ENCODE measurements at regions not wholly inside any gene's neighbourhood (a gene's known extent, or its start where the extent isn't known, plus 50 kb on each side); places are given as distances from the start of the nearest gene placed in this dataset.

GRCh38 chr21:24310788-24311187 is 1296.5 kb downstream of the MRPL39 start:
- TF ChIP-seq CTCF (IDR thresholded peaks at IDR 0.05; ENCODE audit: low read depth, low read length, missing control alignments) = no peak
- no peak overlapping the region for H3K4me3 ChIP-seq (ENCODE audit: low read depth, low read length)
- in situ Hi-C loops (cut with HindIII; ENCODE audit: low sequenced_read_pairs) = no loop called here
- no peak for DNase-seq (ENCODE audit: low read depth)

GRCh38 chr21:24308183-24308582 is 1299.1 kb downstream of the MRPL39 start:
- no peak for DNase-seq (ENCODE audit: low read depth)
- TF ChIP-seq CTCF (IDR thresholded peaks at IDR 0.05; ENCODE audit: low read depth, low read length, missing control alignments) = no peak
- in situ Hi-C loops (cut with HindIII; ENCODE audit: low sequenced_read_pairs) = loop anchor here (5.0 kb wide), 1 partner anchor 39 kb away; no protein-coding TSS in a partner anchor
- H3K4me3 ChIP-seq (ENCODE audit: low read depth, low read length) = no peak overlapping the region

- DNase-seq (ENCODE audit: low read depth) = no peak
- H3K4me3 ChIP-seq (ENCODE audit: low read depth, low read length) = no peak overlapping the region
- in situ Hi-C loops (cut with HindIII; ENCODE audit: low sequenced_read_pairs) = no loop called here
- no peak for TF ChIP-seq CTCF (IDR thresholded peaks at IDR 0.05; ENCODE audit: low read depth, low read length, missing control alignments)
These were observed 1304.9 kb downstream of the MRPL39 start for GRCh38 chr21:24302400-24302799.

GRCh38 chr21:24298040-24298439 is 1309.2 kb downstream of the MRPL39 start:
- no peak overlapping the region for H3K4me3 ChIP-seq (ENCODE audit: low read depth, low read length)
- in situ Hi-C loops (cut with HindIII; ENCODE audit: low sequenced_read_pairs) = no loop called here
- no peak for DNase-seq (ENCODE audit: low read depth)
- no peak for TF ChIP-seq CTCF (IDR thresholded peaks at IDR 0.05; ENCODE audit: low read depth, low read length, missing control alignments)

GRCh38 chr21:24294171-24294570 is 1313.1 kb downstream of the MRPL39 start:
- in situ Hi-C loops (cut with HindIII; ENCODE audit: low sequenced_read_pairs) = no loop called here
- DNase-seq (ENCODE audit: low read depth) = no peak
- no peak for TF ChIP-seq CTCF (IDR thresholded peaks at IDR 0.05; ENCODE audit: low read depth, low read length, missing control alignments)
- no peak overlapping the region for H3K4me3 ChIP-seq (ENCODE audit: low read depth, low read length)

GRCh38 chr21:24290151-24290833 is 1317.0 kb downstream of the MRPL39 start:
- in situ Hi-C loops (cut with HindIII; ENCODE audit: low sequenced_read_pairs) = no loop called here
- H3K4me3 ChIP-seq (ENCODE audit: low read depth, low read length) = no peak overlapping the region
- no peak for DNase-seq (ENCODE audit: low read depth)
- no peak for TF ChIP-seq CTCF (IDR thresholded peaks at IDR 0.05; ENCODE audit: low read depth, low read length, missing control alignments)
